ENCODE measurements at regions not wholly inside any gene's neighbourhood (a gene's known extent, or its start where the extent isn't known, plus 50 kb on each side); places are given as distances from the start of the nearest gene placed in this dataset.
"Not testable (repeated sequence)": the region's sequence is repeated elsewhere in the genome, so short reads cannot be mapped to it uniquely, and the experiment has no call there.

GRCh38 chr9:67635067-67635466 is 223.7 kb upstream of the ANKRD20A1 start:
- not testable (repeated sequence) for H3K36me3 Mint-ChIP-seq, H3K27ac Mint-ChIP-seq, H3K9me3 Mint-ChIP-seq, H3K4me3 Mint-ChIP-seq, ATAC-seq, H3K27me3 Mint-ChIP-seq, H3K4me1 Mint-ChIP-seq

GRCh38 chr9:67611900-67612299 is 246.8 kb upstream of the ANKRD20A1 start:
- ATAC-seq, result peak; percentile 39
- H3K27me3 Mint-ChIP-seq, H3K4me3 Mint-ChIP-seq: not testable (repeated sequence)

GRCh38 chr9:67609872-67610271 is 248.9 kb upstream of the ANKRD20A1 start:
- not testable (repeated sequence) for ATAC-seq, H3K4me1 Mint-ChIP-seq, H3K27me3 Mint-ChIP-seq, H3K9me3 Mint-ChIP-seq, H3K27ac Mint-ChIP-seq, H3K4me3 Mint-ChIP-seq, H3K36me3 Mint-ChIP-seq

More at GRCh38 chr9:67611900-67612299, 246.8 kb upstream of the ANKRD20A1 start:
- H3K9me3 Mint-ChIP-seq, H3K36me3 Mint-ChIP-seq, H3K4me1 Mint-ChIP-seq, H3K27ac Mint-ChIP-seq: not testable (repeated sequence)

GRCh38 chr9:67609435-67609834 is 249.3 kb upstream of the ANKRD20A1 start:
- H3K4me3 Mint-ChIP-seq, ATAC-seq, H3K36me3 Mint-ChIP-seq, H3K27ac Mint-ChIP-seq, H3K9me3 Mint-ChIP-seq, H3K27me3 Mint-ChIP-seq, H3K4me1 Mint-ChIP-seq: not testable (repeated sequence)

GRCh38 chr9:67605113-67605512 is 253.6 kb upstream of the ANKRD20A1 start:
- not testable (repeated sequence) for H3K27me3 Mint-ChIP-seq, H3K36me3 Mint-ChIP-seq, H3K4me1 Mint-ChIP-seq, ATAC-seq, H3K27ac Mint-ChIP-seq, H3K9me3 Mint-ChIP-seq, H3K4me3 Mint-ChIP-seq

- H3K27me3 Mint-ChIP-seq, H3K4me1 Mint-ChIP-seq, H3K9me3 Mint-ChIP-seq, ATAC-seq, H3K27ac Mint-ChIP-seq, H3K4me3 Mint-ChIP-seq, H3K36me3 Mint-ChIP-seq: not testable (repeated sequence)
Observed at GRCh38 chr9:67603609-67604008, 255.1 kb upstream of the ANKRD20A1 start.

GRCh38 chr9:67592424-67592823 is 266.3 kb upstream of the ANKRD20A1 start:
- not testable (repeated sequence) for H3K27me3 Mint-ChIP-seq, ATAC-seq, H3K4me3 Mint-ChIP-seq, H3K9me3 Mint-ChIP-seq, H3K27ac Mint-ChIP-seq, H3K4me1 Mint-ChIP-seq, H3K36me3 Mint-ChIP-seq

- H3K9me3 Mint-ChIP-seq, H3K36me3 Mint-ChIP-seq, H3K27me3 Mint-ChIP-seq, ATAC-seq, H3K27ac Mint-ChIP-seq, H3K4me1 Mint-ChIP-seq, H3K4me3 Mint-ChIP-seq: not testable (repeated sequence)
Observed at GRCh38 chr9:67555874-67556273, 302.9 kb upstream of the ANKRD20A1 start.

- ATAC-seq, H3K9me3 Mint-ChIP-seq, H3K4me1 Mint-ChIP-seq, H3K4me3 Mint-ChIP-seq, H3K27me3 Mint-ChIP-seq, H3K36me3 Mint-ChIP-seq, H3K27ac Mint-ChIP-seq: not testable (repeated sequence)
Observed at GRCh38 chr9:67550044-67550443, 308.7 kb upstream of the ANKRD20A1 start.

- H3K9me3 Mint-ChIP-seq, H3K36me3 Mint-ChIP-seq, H3K4me3 Mint-ChIP-seq, H3K27ac Mint-ChIP-seq, H3K4me1 Mint-ChIP-seq, H3K27me3 Mint-ChIP-seq, ATAC-seq: not testable (repeated sequence)
Observed at GRCh38 chr9:67529834-67530233, 328.9 kb upstream of the ANKRD20A1 start.

- not testable (repeated sequence) for H3K27me3 Mint-ChIP-seq, H3K4me3 Mint-ChIP-seq, H3K27ac Mint-ChIP-seq, H3K36me3 Mint-ChIP-seq, H3K9me3 Mint-ChIP-seq, H3K4me1 Mint-ChIP-seq, ATAC-seq
Observed at GRCh38 chr9:67516938-67517337, 341.8 kb upstream of the ANKRD20A1 start.

GRCh38 chr9:67514587-67514986 is 344.1 kb upstream of the ANKRD20A1 start:
- not testable (repeated sequence) for H3K4me3 Mint-ChIP-seq, ATAC-seq, H3K4me1 Mint-ChIP-seq, H3K27me3 Mint-ChIP-seq, H3K27ac Mint-ChIP-seq, H3K36me3 Mint-ChIP-seq, H3K9me3 Mint-ChIP-seq

GRCh38 chr9:67503728-67504369 is 354.9 kb upstream of the ANKRD20A1 start:
- H3K27ac Mint-ChIP-seq, H3K27me3 Mint-ChIP-seq, H3K4me1 Mint-ChIP-seq, ATAC-seq, H3K9me3 Mint-ChIP-seq, H3K4me3 Mint-ChIP-seq, H3K36me3 Mint-ChIP-seq: not testable (repeated sequence)

GRCh38 chr9:67492028-67492427 is 366.7 kb upstream of the ANKRD20A1 start:
- not testable (repeated sequence) for H3K36me3 Mint-ChIP-seq, H3K9me3 Mint-ChIP-seq, ATAC-seq, H3K4me1 Mint-ChIP-seq, H3K27me3 Mint-ChIP-seq, H3K4me3 Mint-ChIP-seq, H3K27ac Mint-ChIP-seq

GRCh38 chr9:67477465-67477864 is 381.3 kb upstream of the ANKRD20A1 start:
- H3K9me3 Mint-ChIP-seq, ATAC-seq, H3K4me3 Mint-ChIP-seq, H3K36me3 Mint-ChIP-seq, H3K27me3 Mint-ChIP-seq, H3K4me1 Mint-ChIP-seq, H3K27ac Mint-ChIP-seq: not testable (repeated sequence)

- H3K4me1 Mint-ChIP-seq, H3K9me3 Mint-ChIP-seq, ATAC-seq, H3K27me3 Mint-ChIP-seq, H3K4me3 Mint-ChIP-seq, H3K27ac Mint-ChIP-seq, H3K36me3 Mint-ChIP-seq: not testable (repeated sequence)
Observed at GRCh38 chr9:67470739-67471138, 388.0 kb upstream of the ANKRD20A1 start.

GRCh38 chr9:67468326-67468725 is 390.4 kb upstream of the ANKRD20A1 start:
- not testable (repeated sequence) for ATAC-seq, H3K36me3 Mint-ChIP-seq, H3K9me3 Mint-ChIP-seq, H3K4me1 Mint-ChIP-seq, H3K27me3 Mint-ChIP-seq, H3K27ac Mint-ChIP-seq, H3K4me3 Mint-ChIP-seq

All from stimulated activated memory B cell treated with anti-CD40 and anti-IgM and Interleukin-4, amounts not matched to agents 10 μg/mL and 1 μg/mL and 100 μg/mL, for 72 hours (primary cell).